Coronary artery (tissue), 2 donors: ENCODE measurements at regions not wholly inside any gene's neighbourhood (a gene's known extent, or its start where the extent isn't known, plus 50 kb on each side); places are given as distances from the start of the nearest gene placed in this dataset.

Experiments used
- DNase-seq: peaks from one replicate; pipeline ENCODE4 v3.0.0-alpha.2; 2017; ENCODE audit warnings: low spot score
- H3K27ac ChIP-seq, 2 donors: fragments of 200-600 bp; sonication (generic); one replicate each; pipeline ENCODE4 v1.5.1; 2016 to 2019
- H3K4me3 ChIP-seq: fragments of 200-600 bp; sonication (generic); 2 replicates; pipeline ENCODE4 v1.5.1; 2016; ENCODE audit warnings: mild to moderate bottlenecking, moderate library complexity
- CTCF ChIP-seq: fragments of 200-600 bp; sonication (generic); IDR thresholded peaks from one replicate; pipeline ENCODE4 v1.5.1; 2019; ENCODE audit warnings: antibody characterized with exemption

- H3K27ac ChIP-seq, result peak overlapping the region; percentile 94 to 99
- H3K4me3 ChIP-seq, result peak overlapping the region; percentile 92
- DNase-seq, result no peak
- TF ChIP-seq CTCF, result no peak
Observed at GRCh38 chr15:95325763-95326404, 1004.6 kb upstream of the NR2F2 start.

- DNase-seq, result peak; percentile 83
- no peak for TF ChIP-seq CTCF
- Histone ChIP-seq H3K4me3 (peak overlapping the region; percentile 92), H3K27ac (peak overlapping the region; percentile 94 to 99)
Observed at GRCh38 chr15:95326431-95327182, 1003.9 kb upstream of the NR2F2 start.

GRCh38 chr15:95327183-95327525 is 1003.3 kb upstream of the NR2F2 start:
- no peak for TF ChIP-seq CTCF
- Histone ChIP-seq H3K4me3 (peak overlapping the region; percentile 92), H3K27ac (peak overlapping the region; percentile 94 to 99)
- no peak for DNase-seq

- H3K4me3 ChIP-seq, result peak overlapping the region; percentile 92
- DNase-seq, result no peak
- no peak for TF ChIP-seq CTCF
- H3K27ac ChIP-seq, result peak overlapping the region; percentile 94 to 99
Observed at GRCh38 chr15:95327661-95328060, 1002.8 kb upstream of the NR2F2 start.

- H3K27ac ChIP-seq, result peak overlapping the region; percentile 94 to 99
Observed at GRCh38 chr15:95328559-95328958, 1001.9 kb upstream of the NR2F2 start.

GRCh38 chr15:95329362-95329761 is 1001.1 kb upstream of the NR2F2 start:
- no peak for TF ChIP-seq CTCF
- no peak for DNase-seq
- peak overlapping the region; percentile 38 to 99 for H3K27ac ChIP-seq
- H3K4me3 ChIP-seq, result peak overlapping the region; percentile 92

More at GRCh38 chr15:95328559-95328958, 1001.9 kb upstream of the NR2F2 start:
- no peak for TF ChIP-seq CTCF
- no peak for DNase-seq
- peak overlapping the region; percentile 92 for H3K4me3 ChIP-seq

- TF ChIP-seq CTCF, result no peak
- DNase-seq, result no peak
- no peak overlapping the region for H3K4me3 ChIP-seq
- no peak overlapping the region for H3K27ac ChIP-seq
Observed at GRCh38 chr15:95341686-95342085, 988.8 kb upstream of the NR2F2 start.
